Common myeloid progenitor, CD34-positive (primary cell): ENCODE measurements at regions not wholly inside any gene's neighbourhood (a gene's known extent, or its start where the extent isn't known, plus 50 kb on each side); places are given as distances from the start of the nearest gene placed in this dataset.
A peak's percentile ranks its signal among the peaks of the same experiment; 100 is the strongest.

Source experiments
- CTCF ChIA-PET: fragments of 350-600 bp; sonication (Branson Sonifier 250); formaldehyde crosslinking; loops from one replicate; lab custom pipeline; 2021; ENCODE audit warnings: antibody characterized with exemption; lab: Charles Lee
- POLR2A ChIA-PET: fragments of 350-600 bp; sonication (Branson Sonifier 250); formaldehyde crosslinking; loops from one replicate; lab custom pipeline; 2021; ENCODE audit warnings: antibody characterized with exemption; lab: Charles Lee
- DNase-seq, 3 donors: peaks; one replicate each; pipeline versions ENCODE4 v3.0.0 to v3.0.0-alpha.2; 2013
- H3K27ac ChIP-seq, 2 experiments: 1 replicate in 1 of 2; 2 replicates in 1 of 2; pipeline ENCODE4 v1.7.0; 2013; ENCODE audit warnings: inconsistent platforms in 2 of 2, low read length in 2 of 2, mild to moderate bottlenecking in 2 of 2, low read depth in 1 of 2, moderate library complexity in 1 of 2; ENCODE audit not compliant: severe bottlenecking in 2 of 2, insufficient read depth in 1 of 2, poor library complexity in 1 of 2
- H3K27me3 ChIP-seq, 5 experiments: replicated peaks in 2 of 5; 1 replicate in 3 of 5; 2 replicates in 2 of 5; pipeline versions ENCODE4 v1.6.1 to v1.7.0; 2013; ENCODE audit warnings: low read length in 4 of 5, mild to moderate bottlenecking in 2 of 5, moderate library complexity in 2 of 5, inconsistent platforms in 1 of 5; ENCODE audit not compliant: insufficient read depth in 5 of 5, control insufficient read depth in 4 of 5
- H3K36me3 ChIP-seq, 4 experiments: 1 replicate in 2 of 4; 2 replicates in 2 of 4; pipeline versions ENCODE4 v1.6.1 to v1.7.0; 2013; ENCODE audit warnings: low read length in 3 of 4, control low read depth in 1 of 4, mild to moderate bottlenecking in 1 of 4; ENCODE audit not compliant: control insufficient read depth in 4 of 4, insufficient read depth in 4 of 4
- H3K4me1 ChIP-seq, 4 experiments: 1 replicate in 3 of 4; 2 replicates in 1 of 4; pipeline versions ENCODE4 v1.6.1 to v1.7.1; 2013; ENCODE audit warnings: low read length in 3 of 4, mild to moderate bottlenecking in 3 of 4, control low read depth in 1 of 4, inconsistent platforms in 1 of 4, moderate library complexity in 1 of 4; ENCODE audit not compliant: control insufficient read depth in 4 of 4, insufficient read depth in 4 of 4; ENCODE audit errors: control extremely low read depth in 1 of 4
- H3K4me3 ChIP-seq, 7 experiments: 1 replicate in 4 of 7; 2 replicates in 3 of 7; pipeline versions ENCODE4 v1.5.1 to v1.7.0; 2013; ENCODE audit warnings: mild to moderate bottlenecking in 7 of 7, low read length in 6 of 7, moderate library complexity in 6 of 7, inconsistent platforms in 2 of 7, low read depth in 2 of 7, control low read depth in 1 of 7; ENCODE audit not compliant: insufficient read depth in 4 of 7, control insufficient read depth in 1 of 7; ENCODE audit errors: extremely low read depth in 1 of 7
- H3K9me3 ChIP-seq, 5 experiments: 1 replicate in 4 of 5; 2 replicates in 1 of 5; pipeline versions ENCODE4 v1.6.1 to v1.7.1; 2013; ENCODE audit warnings: low read length in 4 of 5, mild to moderate bottlenecking in 2 of 5, inconsistent platforms in 1 of 5, low read depth in 1 of 5, moderate library complexity in 1 of 5; ENCODE audit not compliant: control insufficient read depth in 4 of 5, insufficient read depth in 2 of 5; ENCODE audit errors: control extremely low read depth in 1 of 5
- WGBS: methylation state at CpG from one replicate; pipeline ENCODE4 v1.1.5; 2013; ENCODE audit not compliant: insufficient coverage; 5-methylcytosine and 5-hydroxymethylcytosine counted together

DNA sequence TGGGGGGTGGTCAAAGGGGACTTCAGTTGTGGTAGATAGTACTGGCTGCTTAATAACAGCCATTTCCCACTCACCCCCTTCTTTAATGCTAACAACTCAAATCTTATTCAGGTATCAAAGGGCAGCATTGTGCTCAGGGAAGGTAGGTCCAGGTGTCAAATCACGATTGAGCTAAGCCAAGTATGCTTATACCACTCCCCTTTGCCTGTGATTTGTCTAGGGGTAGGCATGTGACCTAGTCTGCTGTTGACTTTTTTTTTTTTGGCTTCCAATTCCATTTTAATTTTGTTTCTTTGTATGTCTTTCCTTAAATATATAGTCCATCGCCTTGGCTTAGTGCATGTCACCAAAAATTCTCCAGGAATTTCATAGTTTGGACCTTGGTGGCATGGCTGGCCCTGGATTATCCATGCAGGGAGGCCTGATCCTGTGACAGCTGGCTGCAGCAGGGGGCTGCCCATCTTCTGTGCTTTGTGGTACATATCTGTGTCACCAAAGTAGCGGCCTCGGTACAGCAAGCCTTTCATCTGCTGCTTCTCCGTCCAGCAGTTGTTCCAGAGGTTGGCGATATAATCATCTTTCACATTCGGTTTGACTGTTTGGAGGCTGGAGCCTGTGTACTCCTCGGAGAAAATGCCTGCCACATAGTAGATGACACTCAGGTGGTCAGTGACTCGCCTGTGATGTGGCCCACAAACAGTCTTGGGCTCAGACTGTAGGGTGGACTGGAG lies 68.1 kb upstream of the SPRED2 start:
- Histone ChIP-seq H3K36me3 (no peaks in the 10 kb centered on the region), H3K27me3 (no peaks in the 10 kb centered on the region), H3K4me3 (no peak overlapping the region), H3K4me1 (peaks cover 0 to 9% (median 7%) of the 10 kb centered on the region in 4 experiments), H3K9me3 (no peaks in the 10 kb centered on the region), H3K27ac (no peak overlapping the region)
- ChIA-PET CTCF (interaction anchor here (1.1 kb wide), 1 partner anchor 22 kb away, joined by 3 read pairs; no protein-coding TSS in a partner anchor), POLR2A (no interaction called here)
- WGBS, result 97% methylated on average over 7 of the region's 9 CpGs
- no peak for DNase-seq

DNA sequence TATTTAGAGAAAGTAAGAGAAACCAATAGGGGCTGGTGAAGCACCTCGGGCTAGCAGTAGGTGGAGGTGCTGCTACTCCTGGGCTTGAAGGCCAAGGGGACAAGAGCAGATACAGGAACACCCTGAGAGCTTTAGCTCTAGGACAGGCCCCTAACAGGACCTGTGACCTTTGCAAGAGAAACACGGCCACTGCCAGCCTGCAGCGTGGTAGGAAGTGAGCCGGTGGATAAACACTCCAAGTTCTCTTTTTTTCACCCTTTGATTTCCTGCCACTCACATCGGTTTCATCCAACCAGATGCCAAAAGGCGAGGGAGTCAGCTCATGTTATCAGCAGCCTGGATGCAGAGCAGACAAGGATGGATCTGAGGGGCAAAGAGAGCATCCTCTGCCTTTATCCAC lies 66.8 kb upstream of the SPRED2 start:
- Histone ChIP-seq H3K4me1 (peaks cover 0 to 9% (median 7%) of the 10 kb centered on the region in 4 experiments), H3K27me3 (no peaks in the 10 kb centered on the region), H3K4me3 (no peak overlapping the region), H3K9me3 (no peaks in the 10 kb centered on the region), H3K36me3 (no peaks in the 10 kb centered on the region), H3K27ac (no peak overlapping the region)
- peak in 2 of 3 donors; percentile 21 to 29 for DNase-seq
- ChIA-PET POLR2A (no interaction called here), CTCF (no interaction called here)
- WGBS, result 5% methylated on average over 5 of the region's 6 CpGs

DNA sequence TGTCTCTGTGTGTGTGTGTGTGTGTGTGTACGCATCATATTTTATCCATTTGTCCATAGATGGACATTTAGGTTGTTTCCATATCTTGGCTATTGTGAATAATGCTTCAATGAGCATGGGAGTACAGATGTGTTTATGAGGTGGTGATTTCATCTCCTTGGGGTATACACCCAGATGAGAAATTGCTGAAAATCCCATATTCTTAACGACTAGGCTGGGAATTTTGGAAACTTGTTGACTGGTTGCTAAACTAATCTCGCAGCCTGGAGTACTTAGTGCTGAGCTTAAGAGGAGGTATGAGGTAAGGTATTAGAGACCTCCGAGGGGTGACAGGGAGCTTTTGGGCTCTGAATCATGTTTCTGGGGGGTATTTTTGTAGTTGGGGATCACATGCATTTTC lies 66.0 kb upstream of the SPRED2 start:
- H3K4me3 ChIP-seq, result no peak overlapping the region
- 83% methylated on average over 1 of the region's 4 CpGs for WGBS
- H3K4me1 ChIP-seq, result peaks cover 0 to 9% (median 7%) of the 10 kb centered on the region in 4 experiments
- no peaks in the 10 kb centered on the region for H3K27me3 ChIP-seq
- H3K9me3 ChIP-seq, result no peaks in the 10 kb centered on the region
- CTCF ChIA-PET, result interaction anchor here (0.6 kb wide), 1 partner anchor 366 kb away, joined by 3 read pairs; no protein-coding TSS in a partner anchor
- POLR2A ChIA-PET, result no interaction called here
- H3K36me3 ChIP-seq, result no peaks in the 10 kb centered on the region
- no peak for DNase-seq
- no peak overlapping the region for H3K27ac ChIP-seq

DNA sequence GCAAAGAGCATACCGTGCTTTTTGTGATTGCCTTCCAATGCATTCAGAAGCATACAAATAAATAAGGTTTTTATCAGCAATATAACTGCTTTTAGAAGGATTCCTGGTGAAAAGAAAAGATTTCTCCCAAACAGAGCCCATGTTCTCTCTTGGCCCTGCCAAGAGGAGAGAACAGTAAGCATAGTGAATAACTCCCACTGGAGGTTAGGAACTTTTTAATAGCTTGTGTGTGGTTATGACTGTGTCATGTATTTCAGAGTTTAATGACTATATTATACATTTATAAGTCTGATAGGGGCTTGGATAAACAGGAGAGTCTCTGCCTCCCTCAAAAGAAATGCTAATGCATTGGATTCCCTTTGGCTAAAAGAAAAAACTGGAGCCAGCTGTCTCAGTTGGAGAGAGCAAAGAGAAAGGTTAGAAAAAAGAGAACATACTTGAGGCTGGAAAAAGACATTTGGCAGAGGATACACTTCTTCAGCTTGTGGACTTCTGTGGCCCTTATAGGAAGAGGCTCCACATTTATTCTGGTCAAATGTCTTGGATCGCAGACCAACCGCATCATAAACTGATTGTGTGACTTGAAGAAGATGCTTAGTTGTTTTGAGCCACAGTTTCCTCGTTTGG lies 63.0 kb upstream of the SPRED2 start:
- Histone ChIP-seq H3K36me3 (no peaks in the 10 kb centered on the region), H3K4me1 (peaks cover 0 to 19% (median 7%) of the 10 kb centered on the region in 4 experiments), H3K4me3 (no peak overlapping the region), H3K27ac (no peak overlapping the region), H3K9me3 (no peaks in the 10 kb centered on the region), H3K27me3 (no peaks in the 10 kb centered on the region)
- ChIA-PET POLR2A (no interaction called here), CTCF (no interaction called here)
- no CpG with 5 or more reads among the region's 4 CpGs for WGBS
- DNase-seq, result no peak

DNA sequence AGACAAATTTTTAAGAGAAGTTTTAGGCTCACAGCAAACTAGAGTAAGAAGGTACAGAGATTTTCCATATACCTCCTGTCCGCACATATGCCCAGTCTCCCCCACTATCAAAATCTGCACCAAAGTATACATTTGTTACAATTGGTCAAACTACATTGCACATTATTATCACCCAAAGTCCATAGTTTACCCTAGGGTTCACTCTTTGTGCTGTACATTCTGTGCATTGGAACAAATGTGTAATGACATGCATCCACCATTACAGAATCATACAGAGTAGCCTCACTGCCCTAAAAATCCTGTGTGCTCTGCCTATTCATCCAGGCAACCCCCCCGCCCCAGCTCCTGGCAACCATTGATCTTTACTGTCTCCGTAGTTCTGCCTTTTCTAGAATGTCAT lies 61.7 kb upstream of the SPRED2 start:
- CTCF ChIA-PET, result no interaction called here
- H3K4me3 ChIP-seq, result no peak overlapping the region
- H3K9me3 ChIP-seq, result peaks cover 0 to 6% (median 0%) of the 10 kb centered on the region in 5 experiments
- no peak overlapping the region for H3K27ac ChIP-seq
- H3K27me3 ChIP-seq, result no peaks in the 10 kb centered on the region
- POLR2A ChIA-PET, result no interaction called here
- H3K4me1 ChIP-seq, result peaks cover 0 to 14% (median 2%) of the 10 kb centered on the region in 4 experiments
- 100% methylated on average over 1 of the region's 3 CpGs for WGBS
- no peaks in the 10 kb centered on the region for H3K36me3 ChIP-seq
- DNase-seq, result no peak

DNA sequence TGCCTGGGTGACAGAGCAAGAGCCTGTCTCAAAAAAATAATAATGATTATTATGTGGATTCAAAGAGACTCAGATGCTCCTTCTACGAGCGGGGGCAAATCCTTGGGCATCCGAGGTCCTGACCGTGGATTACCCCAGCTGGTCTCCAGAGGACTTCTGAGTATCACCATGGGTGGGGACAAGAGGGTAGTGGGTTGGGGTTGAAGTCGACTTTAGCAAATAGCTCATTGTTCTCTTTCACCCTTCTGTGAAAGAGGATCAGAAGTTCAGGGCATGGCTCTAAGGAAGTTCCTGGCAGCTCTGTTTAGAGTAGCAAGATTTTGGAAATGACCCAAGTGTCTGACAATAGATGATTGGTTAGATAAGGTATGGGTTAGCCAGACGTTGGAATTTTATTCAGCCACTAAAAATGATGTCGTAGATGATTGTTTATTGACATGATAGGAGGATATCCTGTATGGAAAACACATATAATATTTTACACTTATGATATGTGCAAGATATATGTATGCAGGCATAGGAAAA lies 59.0 kb upstream of the SPRED2 start:
- Histone ChIP-seq H3K4me3 (no peak overlapping the region), H3K27ac (no peak overlapping the region), H3K9me3 (peaks cover 0 to 21% (median 2%) of the 10 kb centered on the region in 5 experiments), H3K27me3 (no peaks in the 10 kb centered on the region), H3K4me1 (peaks cover 0 to 9% (median 0%) of the 10 kb centered on the region in 4 experiments), H3K36me3 (no peaks in the 10 kb centered on the region)
- WGBS, result 76% methylated on average over 5 of the region's 7 CpGs
- DNase-seq, result peak in 2 of 3 donors; percentile 9 to 31
- ChIA-PET CTCF (no interaction called here), POLR2A (no interaction called here)

DNA sequence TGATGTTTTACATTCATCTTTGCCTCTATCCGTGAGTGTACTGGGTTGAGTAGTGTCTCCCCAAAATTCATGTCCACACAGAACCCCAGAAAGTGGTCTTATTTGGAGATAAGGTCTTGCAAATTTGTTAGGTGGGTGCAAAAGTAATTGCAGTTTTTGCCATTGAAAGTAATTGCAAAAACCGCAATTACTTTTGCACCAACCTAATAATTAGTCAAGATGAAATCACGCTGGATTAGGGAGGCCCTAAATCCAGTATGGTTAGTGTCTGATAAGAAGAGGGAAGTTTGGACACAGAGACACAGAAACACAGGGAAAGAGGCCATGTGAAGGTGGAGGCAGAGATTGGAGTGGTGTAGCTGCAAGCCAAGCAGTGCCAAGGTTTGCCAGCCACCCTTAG lies 57.8 kb upstream of the SPRED2 start:
- Histone ChIP-seq H3K27me3 (no peaks in the 10 kb centered on the region), H3K27ac (no peak overlapping the region), H3K4me1 (peaks cover 0 to 9% (median 0%) of the 10 kb centered on the region in 4 experiments), H3K36me3 (no peaks in the 10 kb centered on the region), H3K4me3 (no peak overlapping the region), H3K9me3 (peaks cover 0 to 21% (median 2%) of the 10 kb centered on the region in 5 experiments)
- no peak for DNase-seq
- POLR2A ChIA-PET, result no interaction called here
- CTCF ChIA-PET, result interaction anchor here (1.2 kb wide), 1 partner anchor 53 kb away, joined by 3 read pairs; no protein-coding TSS in a partner anchor
- WGBS, result 100% methylated on average over 1 of the region's 3 CpGs
